K562 (cell line): ENCODE measurements at regions not wholly inside any gene's neighbourhood (a gene's known extent, or its start where the extent isn't known, plus 50 kb on each side); places are given as distances from the start of the nearest gene placed in this dataset.

Experiments
- ATAC-seq: fragments of 200-7000 bp; cut with Tn5 transposase; 3 replicates; pipeline ENCODE4 v1.9.1; 2020; ENCODE audit warnings: moderate library complexity
- BruUV-seq: library from RNA; stranded (reverse); fragments of 400-500 nt; replicated peaks from 2 replicates; lab custom pipeline; 2021; lab: Mats Ljungman, UMichigan
- CTCF ChIA-PET: fragments of 300-600 bp; formaldehyde crosslinking; extraction: SDS; loops from one replicate; lab custom pipeline; 2021; ENCODE audit warnings: low intra/inter-chr PET ratio; lab: Yijun Ruan, JAX
- POLR2A ChIA-PET: fragments of 300-600, 350-650 bp; sonication (Branson Sonifier 250); formaldehyde crosslinking; extraction: SDS; loops from one replicate; lab custom pipeline; 2021; ENCODE audit warnings: antibody characterized with exemption, inconsistent platforms; lab: Yijun Ruan, JAX
- DNase-seq, 4 experiments: peaks; one replicate each; pipeline versions ENCODE4 v3.0.0 to v3.0.0-alpha.2; 2011 to 2018; ENCODE audit warnings: low spot score in 3 of 4, mixed read lengths in 3 of 4; ENCODE audit errors: extremely low read depth in 1 of 4
- FAIRE-seq: peaks from 2 replicates; lab custom pipeline; 2011; peaks lifted over from hg19 to GRCh38; lab: Jason Lieb, UNC
- H2AFZ ChIP-seq: 2 replicates; pipeline ENCODE4 v1.6.0; 2011; ENCODE audit warnings: low read depth, low read length, control low read depth, inconsistent platforms
- H3K27ac ChIP-seq: fragments of 200-600 bp; 3 replicates; pipeline ENCODE4 v1.8.0; 2011; ENCODE audit warnings: low read depth, mild to moderate bottlenecking, control low read depth, inconsistent platforms, low read length, moderate library complexity, mixed read lengths; ENCODE audit errors: extremely low read depth
- H3K27me3 ChIP-seq, 2 experiments: fragments of 300-600 bp in 1 of 2; 2 replicates in 1 of 2; 3 replicates in 1 of 2; pipeline versions ENCODE4 v1.6.0 to v1.8.0; 2011; ENCODE audit warnings: inconsistent platforms in 2 of 2, low read length in 2 of 2, mild to moderate bottlenecking in 1 of 2, mixed read lengths in 1 of 2, moderate library complexity in 1 of 2; ENCODE audit not compliant: control insufficient read depth in 2 of 2, insufficient read depth in 2 of 2
- H3K36me3 ChIP-seq: fragments of 300-600 bp; 3 replicates; pipeline ENCODE4 v1.8.0; 2011; ENCODE audit warnings: mild to moderate bottlenecking, low read length, inconsistent platforms; ENCODE audit not compliant: control insufficient read depth, insufficient read depth
- H3K4me1 ChIP-seq, 2 experiments: fragments of 200-600 bp in 1 of 2; replicated peaks in 1 of 2; 2 replicates in 1 of 2; 3 replicates in 1 of 2; pipeline versions ENCODE4 v1.5.1 to v1.8.0; 2011; ENCODE audit warnings: inconsistent platforms in 2 of 2, low read length in 2 of 2, mild to moderate bottlenecking in 1 of 2, mixed read lengths in 1 of 2, moderate library complexity in 1 of 2; ENCODE audit not compliant: control insufficient read depth in 2 of 2, insufficient read depth in 2 of 2
- H3K4me2 ChIP-seq: 2 replicates; pipeline ENCODE4 v1.6.1; 2011; ENCODE audit warnings: low read length, control low read depth, inconsistent platforms, mixed read lengths; ENCODE audit not compliant: insufficient read depth
- H3K4me3 ChIP-seq: fragments of 200-600 bp; sonication (generic), shearing (Covaris generic); 2 replicates; pipeline ENCODE4 v1.5.1; 2016; ENCODE audit warnings: control low read depth, inconsistent platforms
- H3K79me2 ChIP-seq: fragments of 200-600 bp; 3 replicates; pipeline ENCODE4 v1.8.0; 2011; ENCODE audit warnings: low read length, inconsistent platforms; ENCODE audit not compliant: control insufficient read depth, insufficient read depth
- H3K9ac ChIP-seq, 2 experiments: 2 replicates each; pipeline versions ENCODE4 v1.6.0 to v1.6.1; 2011; ENCODE audit warnings: low read depth in 2 of 2, low read length in 2 of 2, control low read depth in 1 of 2, inconsistent platforms in 1 of 2, mild to moderate bottlenecking in 1 of 2, mixed read lengths in 1 of 2; ENCODE audit not compliant: insufficient read depth in 1 of 2
- H3K9me1 ChIP-seq: one replicate; pipeline ENCODE4 v1.6.0; 2011; ENCODE audit warnings: inconsistent platforms, mild to moderate bottlenecking, low read length, moderate library complexity; ENCODE audit not compliant: control insufficient read depth, insufficient read depth
- H3K9me3 ChIP-seq: replicated peaks from 2 replicates; pipeline ENCODE4 v1.5.1; 2011; ENCODE audit warnings: low read depth, low read length, inconsistent platforms; ENCODE audit not compliant: control insufficient read depth, insufficient read depth
- H4K20me1 ChIP-seq: replicated peaks from 2 replicates; pipeline ENCODE4 v1.6.1; 2011; ENCODE audit warnings: low read length, inconsistent platforms, mixed read lengths; ENCODE audit not compliant: control insufficient read depth, insufficient read depth
- BHLHE40 ChIP-seq: IDR thresholded peaks from 2 replicates; pipeline ENCODE4 v1.6.1; 2011; ENCODE audit warnings: low read length, improper control_type of control experiment
- ELF2 ChIP-seq: fragments of 250-450 bp; sonication (Bioruptor Pico); IDR thresholded peaks from 2 replicates; pipeline ENCODE4 v1.5.0; 2021; ENCODE audit warnings: mild to moderate bottlenecking
- ETV1 ChIP-seq: fragments of 450-650 bp; conservative IDR thresholded peaks from 2 replicates; pipeline ENCODE4 v1.6.1; 2016; ENCODE audit warnings: missing genetic modification characterization, control low read depth, low read depth, missing compliant biosample characterization
- KLF1 ChIP-seq: fragments of 450-650 bp; IDR thresholded peaks from 2 replicates; pipeline ENCODE4 v1.6.1; 2016; ENCODE audit warnings: missing genetic modification characterization, missing compliant biosample characterization
- NEUROD1 ChIP-seq: fragments of 150-350 bp; IDR thresholded peaks from 2 replicates; pipeline ENCODE4 v1.6.1; 2014; ENCODE audit warnings: borderline replicate concordance, low read length, low read depth; ENCODE audit not compliant: partially characterized antibody
- PHB ChIP-seq: fragments of 250-450 bp; sonication (Bioruptor Pico); IDR thresholded peaks from 2 replicates; pipeline ENCODE4 v1.5.0; 2021
- PKNOX1 ChIP-seq: fragments of 450-650 bp; IDR thresholded peaks from 2 replicates; pipeline ENCODE4 v1.6.1; 2016
- RHOXF2B ChIP-seq: fragments of 250-450 bp; sonication (Bioruptor Pico); conservative IDR thresholded peaks from 2 replicates; pipeline ENCODE4 v1.5.1; 2021
- SRF ChIP-seq, 2 experiments: fragments of 250-450, 450-650 bp in 1 of 2; sonication (Bioruptor Pico) in 1 of 2; sonication (generic) in 1 of 2; formaldehyde crosslinking; IDR thresholded peaks; 2 replicates each; pipeline versions ENCODE4 v1.5.0 to v1.5.1; 2020 to 2022; ENCODE audit warnings: mild to moderate bottlenecking in 1 of 2, missing genetic modification reagents in 1 of 2
- SRSF3 ChIP-seq: fragments of 200-400 bp; formaldehyde crosslinking; IDR thresholded peaks from 2 replicates; pipeline ENCODE4 v1.6.1; 2016; ENCODE audit warnings: mild to moderate bottlenecking, low read length, moderate library complexity; ENCODE audit not compliant: insufficient read depth
- USF2 ChIP-seq: sonication (generic); formaldehyde crosslinking; IDR thresholded peaks from 2 replicates; pipeline ENCODE4 v1.5.0; 2020; ENCODE audit warnings: missing genetic modification reagents
- ZC3H8 ChIP-seq: fragments of 450-650 bp; IDR thresholded peaks from 2 replicates; pipeline ENCODE4 v1.6.1; 2017
- ZKSCAN3 ChIP-seq: fragments of 250-450 bp; sonication (Bioruptor Pico); IDR thresholded peaks from 2 replicates; pipeline ENCODE4 v1.4.0; 2020
- ZNF134 ChIP-seq: fragments of 250-450 bp; sonication (Bioruptor Pico); conservative IDR thresholded peaks from 2 replicates; pipeline ENCODE4 v1.4.0; 2020
- ZNF436 ChIP-seq: fragments of 250-450, 450-650 bp; sonication (Bioruptor Pico); formaldehyde crosslinking; IDR thresholded peaks from 2 replicates; pipeline ENCODE4 v1.7.0; 2020; ENCODE audit warnings: mild to moderate bottlenecking
- ZNF79 ChIP-seq: fragments of 250-450 bp; sonication (Bioruptor Pico); IDR thresholded peaks from 2 replicates; pipeline ENCODE4 v1.4.0; 2020; ENCODE audit warnings: low read depth, mild to moderate bottlenecking, moderate library complexity
- WGBS: fragments of 100-300 bp; shearing (Covaris generic); methylation state at CpG from one replicate; pipeline ENCODE4 v1.1.6; 2016; ENCODE audit warnings: low coverage, mixed read lengths; ENCODE audit not compliant: insufficient coverage; ENCODE audit errors: missing lambda C conversion rate; 5-methylcytosine and 5-hydroxymethylcytosine counted together
- in situ Hi-C: fragments of 300-500 bp; cut with MboI; formaldehyde crosslinking; loops from 4 replicates; pipeline ENCODE4 v1.15.0; 2018; ENCODE audit warnings: inconsistent platforms, mixed read lengths
- intact Hi-C: fragments of 100-400 bp; cut with micrococcal nuclease; formaldehyde crosslinking; loops from 2 replicates; pipeline ENCODE4 v1.14.2; 2022

- Histone ChIP-seq H3K9me3 (no peaks in the 10 kb centered on the region), H3K27me3 (no peaks in the 10 kb centered on the region), H3K27ac (no peak overlapping the region), H3K36me3 (no peaks in the 10 kb centered on the region), H3K4me2 (no peak overlapping the region), H3K9ac (no peak overlapping the region), H3K9me1 (no peaks in the 10 kb centered on the region), H3K4me1 (no peaks in the 10 kb centered on the region), H4K20me1 (no peaks in the 10 kb centered on the region), H3K4me3 (no peak overlapping the region), H2AFZ (no peak overlapping the region), H3K79me2 (no peaks in the 10 kb centered on the region)
- DNase-seq (no peak), FAIRE-seq (no peak), ATAC-seq (no peak)
- in situ Hi-C loops (loop anchor here (25.0 kb wide), 1 partner anchor 1062 kb away; no protein-coding TSS in a partner anchor), intact Hi-C loops (no loop called here)
- 11% methylated on average over 1 of the region's 1 CpG for WGBS
- ChIA-PET POLR2A (no interaction called here), CTCF (no interaction called here)
- TF ChIP-seq BHLHE40 (no peak), ZNF79 (CRISPR knock-in tag) (no peak), ETV1 (tag) (no peak), PHB (no peak), ZKSCAN3 (no peak), KLF1 (tag) (no peak), ELF2 (CRISPR knock-in tag) (no peak), RHOXF2B (CRISPR knock-in tag) (no peak), ZNF436 (CRISPR knock-in tag) (no peak), SRF (CRISPR knock-in tag; IDR thresholded peaks at IDR 0.05) (no peak), USF2 (CRISPR knock-in tag) (no peak), SRSF3 (no peak), ZNF134 (CRISPR knock-in tag) (no peak), PKNOX1 (no peak), NEUROD1 (no peak), ZC3H8 (no peak)
- BruUV-seq: no TSS peak
These were observed 323.0 kb downstream of the FBXO15 start for GRCh38 chr18:73824671-73825070.
